ENCODE measurements at regions not wholly inside any gene's neighbourhood (a gene's known extent, or its start where the extent isn't known, plus 50 kb on each side); places are given as distances from the start of the nearest gene placed in this dataset.
A peak's percentile ranks its signal among the peaks of the same experiment; 100 is the strongest.

DNA sequence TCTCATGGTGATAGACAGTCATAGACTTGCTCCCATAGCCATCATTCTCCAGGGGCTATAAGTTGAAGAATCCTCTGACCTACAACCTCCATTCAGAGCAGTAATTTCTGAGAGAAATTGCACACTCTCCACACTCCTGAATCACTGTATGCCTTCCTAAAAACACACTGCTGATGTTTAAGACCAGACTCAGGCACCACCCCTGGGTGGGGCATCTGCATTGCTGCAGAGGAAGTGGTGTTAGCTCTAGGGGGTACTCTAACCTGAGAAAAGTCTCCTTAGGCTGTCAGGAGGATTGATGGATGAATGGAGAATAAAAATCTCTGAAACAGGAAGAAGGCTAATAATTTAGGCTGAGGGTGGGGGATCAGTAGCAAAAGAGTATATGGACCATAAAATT lies 436.1 kb downstream of the DAD1 start:
- Histone ChIP-seq H3K27ac (ENCODE audit: low read depth in 1 of 2, low read length in 2 of 2) (no peak overlapping the region), H3K4me3 (replicated peaks in 1 of 3; ENCODE audit: low read depth in 2 of 3, low read length in 3 of 3) (no peak overlapping the region), H3K27me3 (ENCODE audit: control insufficient read depth in 2 of 2, insufficient read depth in 2 of 2, low read length in 2 of 2) (no peaks in the 10 kb centered on the region), H2AFZ (ENCODE audit: insufficient read depth, low read depth, low read length, poor library complexity, severe bottlenecking) (no peak overlapping the region), H3K4me2 (replicated peaks; ENCODE audit: extremely low read depth, low read length, poor library complexity, severe bottlenecking) (no peak overlapping the region), H3K9me3 (replicated peaks in 1 of 2; ENCODE audit: control insufficient read depth in 1 of 2, insufficient read depth in 1 of 2, low read length in 2 of 2) (no peaks in the 10 kb centered on the region), H3K36me3 (replicated peaks in 1 of 2; ENCODE audit: control insufficient read depth in 1 of 2, insufficient read depth in 2 of 2, low read length in 2 of 2) (no peaks in the 10 kb centered on the region), H3K9ac (ENCODE audit: insufficient read depth, low read length, poor library complexity, severe bottlenecking) (no peak overlapping the region), H3K4me1 (ENCODE audit: control insufficient read depth in 1 of 2, insufficient read depth in 2 of 2, low read length in 2 of 2) (no peaks in the 10 kb centered on the region), H3K79me2 (ENCODE audit: insufficient read depth, low read length) (no peaks in the 10 kb centered on the region), H4K20me1 (ENCODE audit: insufficient read depth, low read length) (no peaks in the 10 kb centered on the region)
- TF ChIP-seq, protein P1, sequence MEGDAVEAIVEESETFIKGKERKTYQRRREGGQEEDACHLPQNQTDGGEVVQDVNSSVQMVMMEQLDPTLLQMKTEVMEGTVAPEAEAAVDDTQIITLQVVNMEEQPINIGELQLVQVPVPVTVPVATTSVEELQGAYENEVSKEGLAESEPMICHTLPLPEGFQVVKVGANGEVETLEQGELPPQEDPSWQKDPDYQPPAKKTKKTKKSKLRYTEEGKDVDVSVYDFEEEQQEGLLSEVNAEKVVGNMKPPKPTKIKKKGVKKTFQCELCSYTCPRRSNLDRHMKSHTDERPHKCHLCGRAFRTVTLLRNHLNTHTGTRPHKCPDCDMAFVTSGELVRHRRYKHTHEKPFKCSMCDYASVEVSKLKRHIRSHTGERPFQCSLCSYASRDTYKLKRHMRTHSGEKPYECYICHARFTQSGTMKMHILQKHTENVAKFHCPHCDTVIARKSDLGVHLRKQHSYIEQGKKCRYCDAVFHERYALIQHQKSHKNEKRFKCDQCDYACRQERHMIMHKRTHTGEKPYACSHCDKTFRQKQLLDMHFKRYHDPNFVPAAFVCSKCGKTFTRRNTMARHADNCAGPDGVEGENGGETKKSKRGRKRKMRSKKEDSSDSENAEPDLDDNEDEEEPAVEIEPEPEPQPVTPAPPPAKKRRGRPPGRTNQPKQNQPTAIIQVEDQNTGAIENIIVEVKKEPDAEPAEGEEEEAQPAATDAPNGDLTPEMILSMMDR (IDR thresholded peaks at IDR 0.05), result no peak
- Mint-ChIP-seq H3K27ac (no peak overlapping the region), H3K36me3 (no peaks in the 10 kb centered on the region), H3K4me3 (no peak overlapping the region), H3K9me3 (peaks cover 0 to 7% (median 3%) of the 10 kb centered on the region in 7 donors), H3K27me3 (ENCODE audit: low read depth in 3 of 3) (peaks cover 1 to 11% (median 5%) of the 10 kb centered on the region in 3 donors), H3K4me1 (no peaks in the 10 kb centered on the region)
- intact Hi-C loops (cut with micrococcal nuclease), result no loop called here
- DNase-seq, result no peak

DNA sequence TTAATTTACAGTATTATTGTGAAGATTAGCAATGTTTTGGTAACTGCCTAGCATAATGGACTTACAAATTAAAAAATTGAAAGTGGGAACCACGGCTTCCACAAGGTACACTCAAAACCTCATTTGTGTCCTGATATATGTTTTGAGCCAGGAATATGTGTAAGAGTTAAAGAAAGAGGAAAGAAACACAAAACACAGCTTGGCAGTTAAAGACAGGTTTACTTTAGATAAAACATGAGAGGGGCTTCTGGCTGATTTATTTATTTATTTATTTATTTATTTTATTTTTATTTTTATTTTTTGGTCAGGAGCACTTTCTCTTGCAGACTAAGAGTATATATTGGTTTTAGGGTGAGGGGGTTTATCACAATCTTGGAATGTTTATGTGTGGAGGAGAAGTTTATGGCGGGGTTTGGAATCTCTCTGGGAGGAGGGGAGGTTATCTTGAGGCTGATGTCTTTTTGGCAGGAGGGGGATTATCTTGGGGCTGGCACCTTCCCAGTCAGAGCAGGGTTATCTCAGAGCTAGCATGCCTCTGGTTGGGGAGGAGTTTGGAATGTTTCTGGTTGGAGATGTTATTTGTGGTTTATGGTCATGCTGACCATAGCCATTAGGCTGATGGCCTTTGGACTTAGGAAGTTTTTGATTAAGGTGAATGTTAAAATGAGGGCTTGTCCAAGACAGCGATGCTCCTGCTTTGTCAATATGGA lies 436.7 kb downstream of the DAD1 start:
- Histone ChIP-seq H3K27ac (ENCODE audit: low read depth in 1 of 2, low read length in 2 of 2) (no peak overlapping the region), H3K36me3 (replicated peaks in 1 of 2; ENCODE audit: control insufficient read depth in 1 of 2, insufficient read depth in 2 of 2, low read length in 2 of 2) (no peaks in the 10 kb centered on the region), H3K79me2 (ENCODE audit: insufficient read depth, low read length) (no peaks in the 10 kb centered on the region), H2AFZ (ENCODE audit: insufficient read depth, low read depth, low read length, poor library complexity, severe bottlenecking) (no peak overlapping the region), H3K4me2 (replicated peaks; ENCODE audit: extremely low read depth, low read length, poor library complexity, severe bottlenecking) (no peak overlapping the region), H3K27me3 (ENCODE audit: control insufficient read depth in 2 of 2, insufficient read depth in 2 of 2, low read length in 2 of 2) (no peaks in the 10 kb centered on the region), H3K9ac (ENCODE audit: insufficient read depth, low read length, poor library complexity, severe bottlenecking) (no peak overlapping the region), H3K4me3 (replicated peaks in 1 of 3; ENCODE audit: low read depth in 2 of 3, low read length in 3 of 3) (no peak overlapping the region), H3K4me1 (ENCODE audit: control insufficient read depth in 1 of 2, insufficient read depth in 2 of 2, low read length in 2 of 2) (no peaks in the 10 kb centered on the region), H4K20me1 (ENCODE audit: insufficient read depth, low read length) (no peaks in the 10 kb centered on the region), H3K9me3 (replicated peaks in 1 of 2; ENCODE audit: control insufficient read depth in 1 of 2, insufficient read depth in 1 of 2, low read length in 2 of 2) (no peaks in the 10 kb centered on the region)
- H3K27me3 Mint-ChIP-seq (ENCODE audit: low read depth in 3 of 3), result peaks cover 1 to 11% (median 5%) of the 10 kb centered on the region in 3 donors
- TF ChIP-seq, protein P1 (IDR thresholded peaks at IDR 0.05), result no peak
- H3K4me1 Mint-ChIP-seq, result no peaks in the 10 kb centered on the region
- no peak overlapping the region for H3K27ac Mint-ChIP-seq
- H3K4me3 Mint-ChIP-seq, result peak overlapping the region in 1 of 2 donors; percentile 5
- no peaks in the 10 kb centered on the region for H3K36me3 Mint-ChIP-seq
- intact Hi-C loops (cut with micrococcal nuclease), result no loop called here
- WGBS (ENCODE audit: insufficient coverage), result 86% methylated on average over 1 of the region's 3 CpGs
- peaks cover 0 to 7% (median 3%) of the 10 kb centered on the region in 7 donors for H3K9me3 Mint-ChIP-seq
- no peak for DNase-seq

Data from CD14-positive monocyte (primary cell).